Astrocyte of the cerebellum (primary cell): ENCODE measurements at regions not wholly inside any gene's neighbourhood (a gene's known extent, or its start where the extent isn't known, plus 50 kb on each side); places are given as distances from the start of the nearest gene placed in this dataset.

Experiments used
- DNase-seq: peaks from one replicate; pipeline ENCODE4 v3.0.0-alpha.2; 2011; ENCODE audit warnings: low read depth
- H3K4me3 ChIP-seq: 2 replicates; pipeline ENCODE4 v1.5.1; 2011; ENCODE audit warnings: mild to moderate bottlenecking, low read depth, low read length, moderate library complexity
- CTCF ChIP-seq: IDR thresholded peaks from 2 replicates; pipeline ENCODE4 v1.5.1; 2012; ENCODE audit warnings: low read length, low read depth, moderate library complexity, mild to moderate bottlenecking; ENCODE audit errors: missing control alignments
- in situ Hi-C: cut with HindIII; loops from 2 replicates; pipeline ENCODE4 v1.10.0; 2017; ENCODE audit warnings: low sequenced_read_pairs

GRCh38 chr9:36738318-36738976 is 165.8 kb downstream of the MELK start:
- no peak for DNase-seq
- in situ Hi-C loops, result no loop called here
- no peak overlapping the region for H3K4me3 ChIP-seq
- TF ChIP-seq CTCF, result no peak

GRCh38 chr9:36739373-36740116 is 166.8 kb downstream of the MELK start:
- DNase-seq, result no peak

GRCh38 chr9:36742264-36742663 is 169.6 kb downstream of the MELK start:
- no peak overlapping the region for H3K4me3 ChIP-seq
- DNase-seq, result no peak
- in situ Hi-C loops, result no loop called here
- TF ChIP-seq CTCF, result no peak

More at GRCh38 chr9:36739373-36740116, 166.8 kb downstream of the MELK start:
- in situ Hi-C loops, result no loop called here
- no peak for TF ChIP-seq CTCF
- no peak overlapping the region for H3K4me3 ChIP-seq

GRCh38 chr9:36744678-36745077 is 172.0 kb downstream of the MELK start:
- no peak for TF ChIP-seq CTCF
- no peak for DNase-seq
- H3K4me3 ChIP-seq, result no peak overlapping the region
- in situ Hi-C loops, result no loop called here

GRCh38 chr9:36745977-36746376 is 173.3 kb downstream of the MELK start:
- in situ Hi-C loops, result no loop called here
- no peak for DNase-seq
- TF ChIP-seq CTCF, result no peak
- no peak overlapping the region for H3K4me3 ChIP-seq

- DNase-seq, result no peak
- no peak overlapping the region for H3K4me3 ChIP-seq
- no peak for TF ChIP-seq CTCF
- in situ Hi-C loops, result no loop called here
Observed at GRCh38 chr9:36746415-36746814, 173.7 kb downstream of the MELK start.
